Fibroblast of villous mesenchyme (primary cell): ENCODE measurements at regions not wholly inside any gene's neighbourhood (a gene's known extent, or its start where the extent isn't known, plus 50 kb on each side); places are given as distances from the start of the nearest gene placed in this dataset.

ENCODE experiments used
- DNase-seq: peaks from one replicate; pipeline ENCODE4 v3.0.0-alpha.2; 2010; ENCODE audit warnings: low read depth
- H3K4me3 ChIP-seq: 2 replicates; pipeline ENCODE4 v1.5.1; 2011; ENCODE audit warnings: low read depth, mild to moderate bottlenecking, low read length
- TF ChIP-seq, protein P1 (sequence below): IDR thresholded peaks from 2 replicates; pipeline ENCODE4 v1.5.1; 2012; ENCODE audit warnings: low read depth, mild to moderate bottlenecking, low read length; ENCODE audit not compliant: insufficient read depth

DNA sequence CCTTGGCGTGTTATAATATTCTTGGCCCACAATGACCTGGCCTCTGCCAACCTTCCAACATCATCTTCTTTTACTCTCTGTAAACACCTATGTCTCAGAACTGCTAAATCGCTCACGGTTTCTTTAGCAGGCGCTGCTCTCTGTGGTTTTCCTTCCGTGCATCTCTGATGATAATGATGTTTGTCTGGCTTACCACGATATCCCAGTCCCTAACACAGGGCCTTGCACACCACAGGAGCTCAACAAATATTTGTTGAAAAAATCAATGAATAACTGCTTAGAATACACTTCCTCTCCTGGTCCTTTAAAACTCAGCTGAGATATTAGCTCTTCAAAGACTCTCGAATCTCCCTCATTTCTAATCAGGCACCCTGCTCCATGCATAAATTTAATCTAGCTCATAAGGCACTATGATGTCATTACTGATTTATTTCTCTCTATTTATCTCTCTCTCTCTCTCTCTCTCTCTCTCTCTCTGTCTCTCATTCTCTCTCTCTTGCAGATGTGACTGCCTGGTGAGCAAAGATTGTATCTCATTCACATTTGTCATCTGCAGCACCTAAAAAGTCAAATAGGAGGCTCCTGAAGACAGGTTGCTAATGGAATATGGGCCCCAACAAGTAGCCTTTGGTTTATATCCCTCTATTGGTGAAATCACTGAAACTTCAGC, 206.4 kb downstream of the NHLRC3 start:
- no peak overlapping the region for H3K4me3 ChIP-seq
- TF ChIP-seq, protein P1, sequence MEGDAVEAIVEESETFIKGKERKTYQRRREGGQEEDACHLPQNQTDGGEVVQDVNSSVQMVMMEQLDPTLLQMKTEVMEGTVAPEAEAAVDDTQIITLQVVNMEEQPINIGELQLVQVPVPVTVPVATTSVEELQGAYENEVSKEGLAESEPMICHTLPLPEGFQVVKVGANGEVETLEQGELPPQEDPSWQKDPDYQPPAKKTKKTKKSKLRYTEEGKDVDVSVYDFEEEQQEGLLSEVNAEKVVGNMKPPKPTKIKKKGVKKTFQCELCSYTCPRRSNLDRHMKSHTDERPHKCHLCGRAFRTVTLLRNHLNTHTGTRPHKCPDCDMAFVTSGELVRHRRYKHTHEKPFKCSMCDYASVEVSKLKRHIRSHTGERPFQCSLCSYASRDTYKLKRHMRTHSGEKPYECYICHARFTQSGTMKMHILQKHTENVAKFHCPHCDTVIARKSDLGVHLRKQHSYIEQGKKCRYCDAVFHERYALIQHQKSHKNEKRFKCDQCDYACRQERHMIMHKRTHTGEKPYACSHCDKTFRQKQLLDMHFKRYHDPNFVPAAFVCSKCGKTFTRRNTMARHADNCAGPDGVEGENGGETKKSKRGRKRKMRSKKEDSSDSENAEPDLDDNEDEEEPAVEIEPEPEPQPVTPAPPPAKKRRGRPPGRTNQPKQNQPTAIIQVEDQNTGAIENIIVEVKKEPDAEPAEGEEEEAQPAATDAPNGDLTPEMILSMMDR, result no peak
- DNase-seq, result no peak

DNA sequence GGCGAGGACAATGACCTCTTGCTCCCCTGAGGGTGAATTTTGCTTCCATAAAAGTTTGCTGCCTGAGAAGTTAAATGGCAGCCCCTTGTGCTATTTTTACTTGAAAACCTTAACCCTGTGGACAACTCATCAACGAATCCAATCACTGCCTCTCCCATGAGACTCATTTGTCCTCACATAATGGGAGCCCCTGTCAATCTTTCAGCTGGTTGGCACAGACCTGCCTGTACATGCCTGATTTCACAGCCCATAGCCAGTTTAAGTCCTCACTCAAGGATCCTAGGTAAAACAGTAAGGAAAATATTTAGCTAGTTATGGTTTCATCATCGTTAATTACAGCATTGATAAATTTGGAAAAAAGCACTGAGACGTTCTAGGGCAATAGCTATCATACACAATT, 207.4 kb downstream of the NHLRC3 start:
- H3K4me3 ChIP-seq, result no peak overlapping the region
- DNase-seq, result no peak

DNA sequence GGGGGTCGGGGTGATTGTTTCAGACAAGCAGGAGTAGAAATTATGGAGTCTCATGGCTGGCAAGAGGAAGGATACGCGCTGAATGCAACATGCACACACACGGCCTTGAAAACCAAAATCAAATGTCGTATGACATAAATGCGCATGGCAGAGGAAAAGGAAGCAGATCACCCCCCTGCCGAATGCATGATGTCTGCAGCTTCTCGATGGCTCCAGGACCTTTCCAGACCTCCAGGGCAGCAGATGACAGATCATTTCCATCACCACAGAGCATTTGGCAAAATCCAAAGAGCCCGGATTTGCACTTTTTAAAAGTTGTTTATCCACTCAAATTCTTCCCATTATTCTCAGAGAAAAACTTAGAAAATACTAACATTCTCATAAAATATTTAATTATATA, 211.7 kb downstream of the NHLRC3 start:
- DNase-seq, result no peak
- no peak overlapping the region for H3K4me3 ChIP-seq
- TF ChIP-seq, protein P1, result no peak

More for the DNA sequence above, 207.4 kb downstream of the NHLRC3 start:
- TF ChIP-seq, protein P1, result no peak

DNA sequence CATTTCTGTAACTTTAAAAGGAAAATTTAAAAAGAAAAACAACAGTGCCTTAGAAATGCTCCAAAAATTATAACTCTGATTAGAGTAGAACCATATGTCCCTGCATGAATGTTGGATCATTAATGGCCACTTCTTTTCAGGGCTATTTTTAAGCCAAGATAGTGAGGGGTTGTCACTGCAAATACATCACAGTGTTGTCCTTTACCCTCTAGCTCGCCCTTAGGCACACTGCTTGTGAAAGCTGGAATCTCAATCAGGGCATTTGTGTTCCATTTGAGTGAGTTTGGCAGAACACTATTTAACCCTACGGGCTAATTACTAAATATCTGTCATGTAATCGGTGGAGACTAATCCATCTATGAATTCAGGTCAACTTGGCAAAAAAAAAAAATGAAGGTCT, 212.2 kb downstream of the NHLRC3 start:
- TF ChIP-seq, protein P1, result no peak
- no peak overlapping the region for H3K4me3 ChIP-seq
- DNase-seq, result no peak

DNA sequence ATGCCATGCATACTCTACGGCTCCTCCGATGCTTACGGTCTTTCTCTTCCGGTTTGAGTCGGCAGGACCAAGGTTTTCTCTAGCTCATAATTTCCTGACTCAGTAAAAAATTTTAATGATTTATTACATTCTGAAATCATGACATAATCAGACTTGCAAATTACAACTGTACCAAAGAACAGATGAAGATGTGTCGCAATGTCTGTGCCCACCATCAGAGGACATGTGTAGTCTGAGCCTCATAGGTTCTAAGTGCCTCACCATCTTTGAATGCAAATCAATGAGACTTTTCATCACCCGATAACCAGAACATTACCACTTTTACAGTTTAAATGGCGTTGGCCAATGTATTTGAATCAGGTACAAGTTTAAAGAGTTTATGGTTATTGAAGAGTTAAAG, 213.1 kb downstream of the NHLRC3 start:
- TF ChIP-seq, protein P1, result no peak
- no peak overlapping the region for H3K4me3 ChIP-seq
- DNase-seq, result no peak

DNA sequence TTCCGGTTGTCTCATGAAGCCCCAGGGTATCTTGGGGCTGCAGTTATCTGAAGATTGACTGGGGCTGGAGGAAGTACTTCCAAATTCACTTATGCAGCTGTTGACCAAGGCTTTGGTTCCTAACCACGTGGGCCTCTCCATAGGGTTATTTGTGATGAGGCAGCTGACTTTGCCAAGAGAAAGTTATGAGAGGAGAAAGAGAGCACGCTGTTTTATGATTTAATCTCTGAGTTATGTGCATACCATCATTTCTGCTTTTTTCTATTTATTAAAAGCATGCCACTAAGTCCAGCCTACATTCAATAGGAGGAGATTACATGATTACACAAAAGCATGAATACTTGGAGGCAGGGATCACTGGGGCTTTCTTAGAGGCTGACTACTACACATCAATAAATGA, 215.5 kb downstream of the NHLRC3 start:
- TF ChIP-seq, protein P1, result no peak
- H3K4me3 ChIP-seq, result no peak overlapping the region
- DNase-seq, result peak; percentile 13

DNA sequence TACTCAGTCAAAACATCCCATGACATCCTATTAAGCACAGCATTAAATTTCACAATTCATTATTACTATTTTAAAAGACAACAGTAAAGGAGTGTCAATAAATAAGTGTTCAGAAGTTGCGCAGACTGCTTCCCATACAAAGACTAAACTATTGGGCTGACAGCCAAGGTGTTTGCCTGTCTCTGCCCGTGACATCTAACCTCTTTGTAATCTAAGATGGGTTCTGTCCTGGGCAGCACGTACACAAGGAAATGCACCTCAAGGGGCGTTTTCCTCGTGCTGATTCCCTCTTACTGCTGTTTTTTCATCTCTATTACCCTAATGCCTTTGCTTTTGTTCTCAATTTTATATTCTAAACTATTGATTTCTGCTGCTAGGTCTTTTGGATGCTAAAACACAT, 216.3 kb downstream of the NHLRC3 start:
- no peak for DNase-seq
- no peak overlapping the region for H3K4me3 ChIP-seq
- TF ChIP-seq, protein P1, result no peak
